ENCODE measurements at regions not wholly inside any gene's neighbourhood (a gene's known extent, or its start where the extent isn't known, plus 50 kb on each side); places are given as distances from the start of the nearest gene placed in this dataset.

- no peak for DNase-seq
- intact Hi-C loops (cut with DNase I) = no loop called here
- no peak overlapping the region for H3K4me3 ChIP-seq
- no peak for ATAC-seq
- no peaks in the 10 kb centered on the region for H3K36me3 ChIP-seq
- no peak overlapping the region for H3K27ac ChIP-seq
- TF ChIP-seq CTCF (IDR thresholded peaks at IDR 0.05) = no peak
- 95% methylated on average over 5 of the region's 5 CpGs for WGBS, 2 donors
- peaks cover 0 to 47% (median 0%) of the 10 kb centered on the region in 7 donors for H3K27me3 ChIP-seq
- no peaks in the 10 kb centered on the region for H3K4me1 ChIP-seq
- H3K9me3 ChIP-seq = no peaks in the 10 kb centered on the region
Measured at GRCh38 chr15:100786139-100786531, 93.5 kb upstream of the ALDH1A3 start.

- 88 to 89% methylated on average over 30 of the region's 30 CpGs for WGBS, 2 donors
- intact Hi-C loops (cut with DNase I) = no loop called here
Measured at GRCh38 chr15:100786901-100787566, 92.6 kb upstream of the ALDH1A3 start.

GRCh38 chr15:100787567-100788417 lies 91.8 kb upstream of the ALDH1A3 start:
- no peaks in the 10 kb centered on the region for H3K36me3 ChIP-seq
- no peak for TF ChIP-seq CTCF (IDR thresholded peaks at IDR 0.05)
- no peaks in the 10 kb centered on the region for H3K9me3 ChIP-seq
- intact Hi-C loops (cut with DNase I) = no loop called here
- no peaks in the 10 kb centered on the region for H3K4me1 ChIP-seq
- 77 to 80% methylated on average over 17 of the region's 17 CpGs for WGBS, 2 donors
- no peak overlapping the region for H3K27ac ChIP-seq
- ATAC-seq (no peak), DNase-seq (peak in 1 of 2 donors; percentile 1)
- H3K4me3 ChIP-seq = no peak overlapping the region
- peaks cover 0 to 46% (median 0%) of the 10 kb centered on the region in 7 donors for H3K27me3 ChIP-seq

More at GRCh38 chr15:100786901-100787566, 92.6 kb upstream of the ALDH1A3 start:
- DNase-seq (peak in 1 of 2 donors; percentile 1), ATAC-seq (no peak)
- H3K36me3 ChIP-seq = no peaks in the 10 kb centered on the region
- no peak overlapping the region for H3K27ac ChIP-seq
- no peaks in the 10 kb centered on the region for H3K4me1 ChIP-seq
- H3K27me3 ChIP-seq = peaks cover 0 to 47% (median 0%) of the 10 kb centered on the region in 7 donors
- no peak overlapping the region for H3K4me3 ChIP-seq
- TF ChIP-seq CTCF (IDR thresholded peaks at IDR 0.05) = no peak
- H3K9me3 ChIP-seq = no peaks in the 10 kb centered on the region

- Histone ChIP-seq H3K36me3 (no peaks in the 10 kb centered on the region), H3K27me3 (peaks cover 0 to 40% (median 0%) of the 10 kb centered on the region in 7 donors), H3K9me3 (no peaks in the 10 kb centered on the region), H3K4me3 (no peak overlapping the region), H3K27ac (no peak overlapping the region), H3K4me1 (no peaks in the 10 kb centered on the region)
- no peak for TF ChIP-seq CTCF (IDR thresholded peaks at IDR 0.05)
- 88 to 89% methylated on average over 7 of the region's 7 CpGs for WGBS, 2 donors
- peak in 1 of 2 donors; percentile 1 for DNase-seq
- no peak for ATAC-seq
- intact Hi-C loops (cut with DNase I) = no loop called here
Measured at GRCh38 chr15:100788418-100789105, 91.1 kb upstream of the ALDH1A3 start.

Data from heart right ventricle (tissue), 16 donors.